ENCODE measurements at regions not wholly inside any gene's neighbourhood (a gene's known extent, or its start where the extent isn't known, plus 50 kb on each side); places are given as distances from the start of the nearest gene placed in this dataset.

DNA sequence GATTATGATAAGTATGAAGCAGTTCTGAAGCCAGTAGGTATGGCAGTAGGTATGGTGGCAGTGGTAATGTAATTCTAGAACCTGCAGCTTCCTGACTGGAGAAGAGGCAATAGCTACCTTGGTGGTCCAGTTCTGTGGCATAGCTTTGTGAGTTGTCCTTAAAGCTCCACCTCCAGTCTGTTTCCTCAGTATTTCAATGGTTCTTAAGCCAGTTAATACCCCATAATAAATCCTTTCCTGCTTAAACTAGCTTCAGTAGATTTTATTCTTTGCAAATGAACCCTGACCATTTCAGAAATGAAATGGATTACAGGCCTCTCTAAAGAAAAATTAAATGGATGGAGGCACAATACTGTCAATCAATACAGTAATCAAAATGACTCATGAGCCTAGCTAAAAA is 117.8 kb upstream of the KRAS start:
- no peak overlapping the region for H3K27ac ChIP-seq (ENCODE audit: extremely low read depth, low read depth, low read length)
- ChIA-PET POLR2A (no interaction called here), CTCF (ENCODE audit: low intra/inter-chr PET ratio) (no interaction called here)
- H3K27me3 ChIP-seq (ENCODE audit: control insufficient read depth in 2 of 2, insufficient read depth in 2 of 2, low read length in 2 of 2), result peaks cover 3% of the 10 kb centered on the region in 2 experiments; a peak in 4 of 5 replicates
- ATAC-seq (no peak), FAIRE-seq (no peak), DNase-seq (ENCODE audit: extremely low read depth in 1 of 4, low spot score in 3 of 4) (no peak)
- H3K36me3 ChIP-seq (ENCODE audit: control insufficient read depth, insufficient read depth, low read length), result no peaks in the 10 kb centered on the region
- in situ Hi-C loops (cut with MboI), result no loop called here
- no peak overlapping the region for H3K4me2 ChIP-seq (ENCODE audit: insufficient read depth, low read length)
- H3K9me3 ChIP-seq (replicated peaks; ENCODE audit: control insufficient read depth, insufficient read depth, low read depth, low read length), result no peaks in the 10 kb centered on the region
- intact Hi-C loops (cut with micrococcal nuclease), result no loop called here
- H4K20me1 ChIP-seq (replicated peaks; ENCODE audit: control insufficient read depth, insufficient read depth, low read length), result no peaks in the 10 kb centered on the region
- no peaks in the 10 kb centered on the region for H3K79me2 ChIP-seq (ENCODE audit: control insufficient read depth, insufficient read depth, low read length)
- no peak overlapping the region for H2AFZ ChIP-seq (ENCODE audit: low read depth, low read length)
- H3K9me1 ChIP-seq (ENCODE audit: control insufficient read depth, insufficient read depth, low read length), result no peaks in the 10 kb centered on the region
- TF ChIP-seq HCFC1 (IDR thresholded peaks at IDR 0.05; ENCODE audit: low read depth, low read length) (no peak), ZC3H8 (IDR thresholded peaks at IDR 0.05) (no peak), ERF (CRISPR knock-in tag; IDR thresholded peaks at IDR 0.05) (no peak), ZNF436 (CRISPR knock-in tag; IDR thresholded peaks at IDR 0.05) (no peak), HNRNPLL (IDR thresholded peaks at IDR 0.05; ENCODE audit: low read depth, low read length, poor library complexity, severe bottlenecking) (no peak), RFX5 (IDR thresholded peaks at IDR 0.05; ENCODE audit: low read depth, low read length) (no peak), ZNF217 (CRISPR knock-in tag; IDR thresholded peaks at IDR 0.05) (no peak)
- TF ChIP-seq, protein P1, sequence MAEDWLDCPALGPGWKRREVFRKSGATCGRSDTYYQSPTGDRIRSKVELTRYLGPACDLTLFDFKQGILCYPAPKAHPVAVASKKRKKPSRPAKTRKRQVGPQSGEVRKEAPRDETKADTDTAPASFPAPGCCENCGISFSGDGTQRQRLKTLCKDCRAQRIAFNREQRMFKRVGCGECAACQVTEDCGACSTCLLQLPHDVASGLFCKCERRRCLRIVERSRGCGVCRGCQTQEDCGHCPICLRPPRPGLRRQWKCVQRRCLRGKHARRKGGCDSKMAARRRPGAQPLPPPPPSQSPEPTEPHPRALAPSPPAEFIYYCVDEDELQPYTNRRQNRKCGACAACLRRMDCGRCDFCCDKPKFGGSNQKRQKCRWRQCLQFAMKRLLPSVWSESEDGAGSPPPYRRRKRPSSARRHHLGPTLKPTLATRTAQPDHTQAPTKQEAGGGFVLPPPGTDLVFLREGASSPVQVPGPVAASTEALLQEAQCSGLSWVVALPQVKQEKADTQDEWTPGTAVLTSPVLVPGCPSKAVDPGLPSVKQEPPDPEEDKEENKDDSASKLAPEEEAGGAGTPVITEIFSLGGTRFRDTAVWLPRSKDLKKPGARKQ (CRISPR knock-in tag; IDR thresholded peaks at IDR 0.05), result no peak
- TF ChIP-seq, protein P2, sequence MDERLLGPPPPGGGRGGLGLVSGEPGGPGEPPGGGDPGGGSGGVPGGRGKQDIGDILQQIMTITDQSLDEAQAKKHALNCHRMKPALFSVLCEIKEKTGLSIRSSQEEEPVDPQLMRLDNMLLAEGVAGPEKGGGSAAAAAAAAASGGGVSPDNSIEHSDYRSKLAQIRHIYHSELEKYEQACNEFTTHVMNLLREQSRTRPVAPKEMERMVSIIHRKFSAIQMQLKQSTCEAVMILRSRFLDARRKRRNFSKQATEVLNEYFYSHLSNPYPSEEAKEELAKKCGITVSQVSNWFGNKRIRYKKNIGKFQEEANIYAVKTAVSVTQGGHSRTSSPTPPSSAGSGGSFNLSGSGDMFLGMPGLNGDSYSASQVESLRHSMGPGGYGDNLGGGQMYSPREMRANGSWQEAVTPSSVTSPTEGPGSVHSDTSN (CRISPR knock-in tag; IDR thresholded peaks at IDR 0.05; ENCODE audit: low read depth), result no peak
- TF ChIP-seq, protein P2 (tag; conservative IDR thresholded peaks at IDR 0.05; ENCODE audit: low read depth), result no peak
- TF ChIP-seq, protein P3, sequence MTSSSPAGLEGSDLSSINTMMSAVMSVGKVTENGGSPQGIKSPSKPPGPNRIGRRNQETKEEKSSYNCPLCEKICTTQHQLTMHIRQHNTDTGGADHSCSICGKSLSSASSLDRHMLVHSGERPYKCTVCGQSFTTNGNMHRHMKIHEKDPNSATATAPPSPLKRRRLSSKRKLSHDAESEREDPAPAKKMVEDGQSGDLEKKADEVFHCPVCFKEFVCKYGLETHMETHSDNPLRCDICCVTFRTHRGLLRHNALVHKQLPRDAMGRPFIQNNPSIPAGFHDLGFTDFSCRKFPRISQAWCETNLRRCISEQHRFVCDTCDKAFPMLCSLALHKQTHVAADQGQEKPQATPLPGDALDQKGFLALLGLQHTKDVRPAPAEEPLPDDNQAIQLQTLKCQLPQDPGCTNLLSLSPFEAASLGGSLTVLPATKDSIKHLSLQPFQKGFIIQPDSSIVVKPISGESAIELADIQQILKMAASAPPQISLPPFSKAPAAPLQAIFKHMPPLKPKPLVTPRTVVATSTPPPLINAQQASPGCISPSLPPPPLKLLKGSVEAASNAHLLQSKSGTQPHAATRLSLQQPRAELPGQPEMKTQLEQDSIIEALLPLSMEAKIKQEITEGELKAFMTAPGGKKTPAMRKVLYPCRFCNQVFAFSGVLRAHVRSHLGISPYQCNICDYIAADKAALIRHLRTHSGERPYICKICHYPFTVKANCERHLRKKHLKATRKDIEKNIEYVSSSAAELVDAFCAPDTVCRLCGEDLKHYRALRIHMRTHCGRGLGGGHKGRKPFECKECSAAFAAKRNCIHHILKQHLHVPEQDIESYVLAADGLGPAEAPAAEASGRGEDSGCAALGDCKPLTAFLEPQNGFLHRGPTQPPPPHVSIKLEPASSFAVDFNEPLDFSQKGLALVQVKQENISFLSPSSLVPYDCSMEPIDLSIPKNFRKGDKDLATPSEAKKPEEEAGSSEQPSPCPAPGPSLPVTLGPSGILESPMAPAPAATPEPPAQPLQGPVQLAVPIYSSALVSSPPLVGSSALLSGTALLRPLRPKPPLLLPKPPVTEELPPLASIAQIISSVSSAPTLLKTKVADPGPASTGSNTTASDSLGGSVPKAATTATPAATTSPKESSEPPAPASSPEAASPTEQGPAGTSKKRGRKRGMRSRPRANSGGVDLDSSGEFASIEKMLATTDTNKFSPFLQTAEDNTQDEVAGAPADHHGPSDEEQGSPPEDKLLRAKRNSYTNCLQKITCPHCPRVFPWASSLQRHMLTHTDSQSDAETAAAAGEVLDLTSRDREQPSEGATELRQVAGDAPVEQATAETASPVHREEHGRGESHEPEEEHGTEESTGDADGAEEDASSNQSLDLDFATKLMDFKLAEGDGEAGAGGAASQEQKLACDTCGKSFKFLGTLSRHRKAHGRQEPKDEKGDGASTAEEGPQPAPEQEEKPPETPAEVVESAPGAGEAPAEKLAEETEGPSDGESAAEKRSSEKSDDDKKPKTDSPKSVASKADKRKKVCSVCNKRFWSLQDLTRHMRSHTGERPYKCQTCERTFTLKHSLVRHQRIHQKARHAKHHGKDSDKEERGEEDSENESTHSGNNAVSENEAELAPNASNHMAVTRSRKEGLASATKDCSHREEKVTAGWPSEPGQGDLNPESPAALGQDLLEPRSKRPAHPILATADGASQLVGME (CRISPR knock-in tag; IDR thresholded peaks at IDR 0.05), result no peak
- BruUV-seq (replicated peaks), result no TSS peak
- no peak overlapping the region for H3K9ac ChIP-seq (ENCODE audit: insufficient read depth in 1 of 2, low read depth in 2 of 2, low read length in 2 of 2)
- H3K4me3 ChIP-seq, result no peak overlapping the region
- peaks cover 0 to 7% of the 10 kb centered on the region in 2 experiments; a peak in 1 of 5 replicates for H3K4me1 ChIP-seq (replicated peaks in 1 of 2; ENCODE audit: control insufficient read depth in 2 of 2, insufficient read depth in 2 of 2, low read length in 2 of 2)
